A673 (cell line): ENCODE measurements at regions not wholly inside any gene's neighbourhood (a gene's known extent, or its start where the extent isn't known, plus 50 kb on each side); places are given as distances from the start of the nearest gene placed in this dataset.
"Not testable (repeated sequence)": the region's sequence is repeated elsewhere in the genome, so short reads cannot be mapped to it uniquely, and the experiment has no call there.

ENCODE experiments used
- BruUV-seq: library from RNA; stranded (reverse); fragments of 400-500 nt; replicated peaks from 2 replicates; lab custom pipeline; 2021; lab: Mats Ljungman, UMichigan
- CTCF ChIA-PET: fragments of 300-600 bp; sonication (Branson Sonifier 250); formaldehyde crosslinking; loops from one replicate; lab custom pipeline; 2022; ENCODE audit warnings: antibody characterized with exemption; lab: Charles Lee
- POLR2A ChIA-PET: fragments of 300-600 bp; sonication (Branson Sonifier 250); formaldehyde crosslinking; loops from one replicate; lab custom pipeline; 2022; ENCODE audit warnings: antibody characterized with exemption; ENCODE audit not compliant: low non-redundant PET; lab: Charles Lee
- DNase-seq: peaks from one replicate; pipeline ENCODE4 v3.0.0-alpha.2; 2015; ENCODE audit warnings: low spot score
- H3K27ac ChIP-seq: fragments of 200-600 bp; sonication (generic); 2 replicates; pipeline ENCODE4 v1.5.1; 2016; ENCODE audit warnings: mixed run types, low read depth, mild to moderate bottlenecking, mixed read lengths, antibody characterized with exemption, low read length; ENCODE audit not compliant: poor library complexity, severe bottlenecking
- H3K27me3 ChIP-seq: fragments of 200-600 bp; sonication (generic); replicated peaks from 2 replicates; pipeline ENCODE4 v1.6.1; 2017; ENCODE audit warnings: mixed run types, low read depth, mild to moderate bottlenecking, mixed read lengths, antibody characterized with exemption, low read length; ENCODE audit not compliant: insufficient read depth, poor library complexity
- H3K36me3 ChIP-seq: fragments of 200-600 bp; sonication (generic); 2 replicates; pipeline ENCODE4 v1.6.1; 2016; ENCODE audit warnings: mixed run types, mild to moderate bottlenecking, mixed read lengths, antibody characterized with exemption, low read length; ENCODE audit not compliant: insufficient read depth, poor library complexity, severe bottlenecking
- H3K4me1 ChIP-seq: fragments of 200-600 bp; sonication (generic); 2 replicates; pipeline ENCODE4 v1.6.1; 2017; ENCODE audit warnings: mixed run types, mild to moderate bottlenecking, mixed read lengths, antibody characterized with exemption, low read length; ENCODE audit not compliant: insufficient read depth, poor library complexity, severe bottlenecking
- H3K4me3 ChIP-seq: fragments of 200-600 bp; sonication (generic); 2 replicates; pipeline ENCODE4 v1.5.1; 2016; ENCODE audit warnings: low read depth, mixed run types, mild to moderate bottlenecking, mixed read lengths, low read length; ENCODE audit not compliant: poor library complexity, severe bottlenecking
- H3K9me3 ChIP-seq: fragments of 200-600 bp; sonication (generic); 2 replicates; pipeline ENCODE4 v1.6.1; 2016; ENCODE audit warnings: mixed run types, low read depth, mild to moderate bottlenecking, mixed read lengths, antibody characterized with exemption, low read length; ENCODE audit not compliant: poor library complexity, severe bottlenecking
- CTCF ChIP-seq: fragments of 300-800, 200-600 bp; sonication (generic); conservative IDR thresholded peaks from 2 replicates; pipeline ENCODE4 v1.5.1; 2017; ENCODE audit warnings: low read depth, mild to moderate bottlenecking, antibody characterized with exemption, low read length, moderate library complexity, mixed read lengths
- EZH2 ChIP-seq: fragments of 200-600 bp; sonication (generic); IDR thresholded peaks from 2 replicates; pipeline ENCODE4 v1.6.1; 2017; ENCODE audit warnings: borderline replicate concordance, low read depth, mild to moderate bottlenecking, mixed read lengths, antibody characterized with exemption, low read length; ENCODE audit not compliant: poor library complexity, severe bottlenecking
- intact Hi-C: fragments of 100-400 bp; cut with micrococcal nuclease; formaldehyde crosslinking; loops from one replicate; pipeline ENCODE4 v1.10.0; 2022; ENCODE audit not compliant: unreplicated experiment

GRCh38 chr9:108743901-108744371 is 111.8 kb downstream of the ACTL7B start:
- ChIA-PET POLR2A (no interaction called here), CTCF (no interaction called here)
- Histone ChIP-seq H3K27ac (no peak overlapping the region), H3K9me3 (no peaks in the 10 kb centered on the region), H3K4me1 (no peaks in the 10 kb centered on the region), H3K4me3 (no peak overlapping the region), H3K27me3 (no peaks in the 10 kb centered on the region), H3K36me3 (no peaks in the 10 kb centered on the region)
- intact Hi-C loops = no loop called here
- BruUV-seq = no TSS peak
- no peak for TF ChIP-seq CTCF
- TF ChIP-seq EZH2 = no peak
- peak; percentile 8 for DNase-seq

GRCh38 chr9:108743416-108743815 is 112.4 kb downstream of the ACTL7B start:
- TF ChIP-seq CTCF = no peak
- no peak for TF ChIP-seq EZH2
- DNase-seq = no peak
- CTCF ChIA-PET = no interaction called here
- Histone ChIP-seq H3K9me3 (no peaks in the 10 kb centered on the region), H3K27ac (no peak overlapping the region), H3K27me3 (no peaks in the 10 kb centered on the region), H3K4me3 (no peak overlapping the region), H3K4me1 (no peaks in the 10 kb centered on the region), H3K36me3 (no peaks in the 10 kb centered on the region)
- no TSS peak for BruUV-seq
- POLR2A ChIA-PET = no interaction called here
- intact Hi-C loops = no loop called here

GRCh38 chr9:108742191-108742590 is 113.6 kb downstream of the ACTL7B start:
- ChIA-PET POLR2A (no interaction called here), CTCF (no interaction called here)
- BruUV-seq = no TSS peak
- Histone ChIP-seq H3K4me3 (no peak overlapping the region), H3K27ac (no peak overlapping the region), H3K36me3 (no peaks in the 10 kb centered on the region), H3K4me1 (no peaks in the 10 kb centered on the region), H3K9me3 (no peaks in the 10 kb centered on the region), H3K27me3 (no peaks in the 10 kb centered on the region)
- intact Hi-C loops = no loop called here
- no peak for DNase-seq
- TF ChIP-seq CTCF = no peak

GRCh38 chr9:108731292-108731691 is 124.5 kb downstream of the ACTL7B start:
- BruUV-seq, DNase-seq, intact Hi-C loops, POLR2A ChIA-PET, H3K27ac ChIP-seq, H3K36me3 ChIP-seq, H3K9me3 ChIP-seq, H3K4me1 ChIP-seq, H3K4me3 ChIP-seq, H3K27me3 ChIP-seq, CTCF ChIA-PET: not testable (repeated sequence)
